ENCODE measurements at regions not wholly inside any gene's neighbourhood (a gene's known extent, or its start where the extent isn't known, plus 50 kb on each side); places are given as distances from the start of the nearest gene placed in this dataset.

DNA sequence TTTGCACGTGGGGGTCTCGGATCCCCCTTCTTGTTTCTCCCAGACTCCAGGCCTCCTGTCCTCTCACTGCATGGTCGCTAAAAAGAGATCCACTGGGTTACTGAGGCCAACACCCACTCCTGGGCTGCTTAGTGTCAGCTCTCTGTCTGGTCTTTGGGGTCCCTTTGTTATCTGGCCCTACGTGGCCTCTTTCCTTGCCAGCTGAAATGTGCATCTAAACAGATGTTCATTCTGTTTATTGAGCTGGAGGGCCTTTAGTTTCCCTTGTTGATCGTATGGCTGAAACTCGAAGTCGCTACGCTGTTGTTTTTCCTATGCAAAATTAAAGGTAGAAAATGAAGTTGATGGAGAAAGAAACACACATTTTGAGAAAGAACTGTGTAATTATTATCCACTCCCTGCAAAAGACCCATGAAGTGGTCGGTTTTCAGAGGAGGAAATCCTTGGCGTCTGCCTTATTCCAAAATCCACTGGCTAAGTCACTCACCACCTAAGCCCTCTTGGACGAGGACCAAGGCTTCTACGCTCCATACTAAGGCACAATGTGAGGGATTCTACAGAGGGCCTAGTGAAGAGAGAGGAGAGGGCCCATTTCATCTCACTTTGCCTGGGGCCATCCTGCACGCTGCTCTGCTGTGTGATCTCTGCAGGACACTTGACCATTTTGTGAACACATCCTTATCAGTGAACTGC is 105.3 kb downstream of the GLI2 start:
- no peak for TF ChIP-seq POLR2A (IDR thresholded peaks at IDR 0.05)
- no peak for TF ChIP-seq POLR2AphosphoS5 (IDR thresholded peaks at IDR 0.05)
- no peak for TF ChIP-seq EP300 (IDR thresholded peaks at IDR 0.05; ENCODE audit: low read depth)
- no peak for TF ChIP-seq CTCF (IDR thresholded peaks at IDR 0.05)
- Histone ChIP-seq H3K4me1 (peaks cover 0 to 5% (median 0%) of the 10 kb centered on the region in 4 donors), H3K27ac (no peak overlapping the region), H3K9me3 (no peaks in the 10 kb centered on the region), H3K36me3 (no peaks in the 10 kb centered on the region), H3K4me3 (no peak overlapping the region), H3K27me3 (no peaks in the 10 kb centered on the region)
- DNase-seq, result no peak
- intact Hi-C loops (cut with DNase I; ENCODE audit: low total_unique reads), result no loop called here
- in situ Hi-C loops (cut with MboI; ENCODE audit: low pct_ligation_motif_present in 1 of 4, low pct_unique_long_range_greater_than_20kb in 1 of 4, low sequenced_read_pairs in 3 of 4), result no loop called here
- WGBS, 2 donors (ENCODE audit: low coverage in 1 of 2), result 72 to 91% methylated on average over 5 to 13 of the region's 13 CpGs

DNA sequence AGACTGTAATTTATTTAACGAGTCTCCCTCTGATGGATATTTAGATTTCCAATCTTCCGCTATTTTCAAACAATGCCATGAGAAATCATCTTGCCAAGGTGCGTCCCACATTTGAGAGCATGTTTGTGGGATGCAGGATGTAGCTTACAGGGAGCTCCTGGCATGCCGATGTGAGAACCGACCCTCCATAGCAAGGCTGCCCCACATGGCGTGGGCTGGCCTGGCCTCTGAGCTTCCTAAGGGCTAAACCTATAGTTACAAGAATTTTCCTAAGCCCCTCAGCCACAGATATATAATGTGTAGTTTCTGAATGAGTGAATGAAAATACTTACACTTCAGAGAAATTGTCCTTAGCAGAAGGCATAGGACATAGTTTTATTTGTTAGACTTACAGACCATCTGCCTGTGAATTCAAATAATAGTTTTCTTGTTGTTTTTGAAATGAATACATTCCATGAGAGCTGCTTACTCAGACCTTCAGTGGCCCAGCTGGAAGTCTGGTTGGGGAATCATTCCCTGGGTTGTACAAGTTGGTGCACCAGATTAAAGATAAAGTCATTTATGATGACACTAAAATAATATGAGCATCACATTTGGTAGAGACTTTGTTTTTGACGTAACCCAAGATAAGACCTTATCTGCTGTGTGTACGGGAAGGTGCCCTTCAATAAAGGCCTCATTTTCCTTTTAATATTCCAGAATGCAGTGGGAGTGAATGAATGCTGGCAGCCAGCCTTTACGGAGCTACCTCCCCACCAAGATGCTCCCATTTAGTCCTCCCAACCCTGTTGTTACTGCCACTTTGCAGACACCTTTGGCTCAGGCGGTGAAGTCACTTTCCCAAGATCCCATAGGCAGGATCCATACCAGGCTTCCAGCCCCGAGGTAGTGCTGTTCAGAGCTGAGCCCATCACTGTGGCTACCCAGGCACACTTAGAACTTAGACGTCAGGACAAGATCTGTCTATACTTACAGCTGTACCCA is 107.1 kb downstream of the GLI2 start:
- in situ Hi-C loops (cut with MboI; ENCODE audit: low pct_ligation_motif_present in 1 of 4, low pct_unique_long_range_greater_than_20kb in 1 of 4, low sequenced_read_pairs in 3 of 4), result no loop called here
- Histone ChIP-seq H3K4me1 (peaks cover 0 to 13% (median 3%) of the 10 kb centered on the region in 4 donors), H3K27ac (no peak overlapping the region), H3K27me3 (no peaks in the 10 kb centered on the region), H3K36me3 (no peaks in the 10 kb centered on the region), H3K9me3 (no peaks in the 10 kb centered on the region), H3K4me3 (no peak overlapping the region)
- DNase-seq, result no peak
- intact Hi-C loops (cut with DNase I; ENCODE audit: low total_unique reads), result no loop called here
- 83 to 85% methylated on average over 5 to 12 of the region's 12 CpGs for WGBS, 2 donors (ENCODE audit: low coverage in 1 of 2)
- TF ChIP-seq POLR2AphosphoS5 (IDR thresholded peaks at IDR 0.05) (no peak), EP300 (IDR thresholded peaks at IDR 0.05; ENCODE audit: low read depth) (no peak), CTCF (IDR thresholded peaks at IDR 0.05) (no peak), POLR2A (IDR thresholded peaks at IDR 0.05) (no peak)

GRCh38 chr2:120844070-120844738 is 108.5 kb downstream of the GLI2 start:
- peaks cover 0 to 14% (median 3%) of the 10 kb centered on the region in 4 donors for H3K4me1 ChIP-seq

More at GRCh38 chr2:120844070-120844738, 108.5 kb downstream of the GLI2 start:
- Histone ChIP-seq H3K9me3 (no peaks in the 10 kb centered on the region), H3K27ac (no peak overlapping the region), H3K4me3 (no peak overlapping the region), H3K27me3 (no peaks in the 10 kb centered on the region), H3K36me3 (no peaks in the 10 kb centered on the region)
- intact Hi-C loops (cut with DNase I; ENCODE audit: low total_unique reads), result no loop called here
- DNase-seq, result no peak
- WGBS, 2 donors (ENCODE audit: low coverage in 1 of 2), result 81 to 83% methylated on average over 1 to 6 of the region's 6 CpGs
- in situ Hi-C loops (cut with MboI; ENCODE audit: low pct_ligation_motif_present in 1 of 4, low pct_unique_long_range_greater_than_20kb in 1 of 4, low sequenced_read_pairs in 3 of 4), result no loop called here
- TF ChIP-seq EP300 (IDR thresholded peaks at IDR 0.05; ENCODE audit: low read depth) (no peak), POLR2A (IDR thresholded peaks at IDR 0.05) (no peak), POLR2AphosphoS5 (IDR thresholded peaks at IDR 0.05) (no peak), CTCF (IDR thresholded peaks at IDR 0.05) (no peak)
